ENCODE measurements at regions not wholly inside any gene's neighbourhood (a gene's known extent, or its start where the extent isn't known, plus 50 kb on each side); places are given as distances from the start of the nearest gene placed in this dataset.
"Not testable (repeated sequence)": the region's sequence is repeated elsewhere in the genome, so short reads cannot be mapped to it uniquely, and the experiment has no call there.

GRCh38 chr13:23044906-23045305 lies 135.9 kb upstream of the SGCG start:
- no peak for DNase-seq
- Mint-ChIP-seq H3K27ac (no peak overlapping the region), H3K4me1 (ENCODE audit: low read depth) (no peaks in the 10 kb centered on the region), H3K9me3 (no peaks in the 10 kb centered on the region), H3K36me3 (ENCODE audit: low read depth) (no peaks in the 10 kb centered on the region), H3K27me3 (peaks cover 5% of the 10 kb centered on the region), H3K4me3 (no peak overlapping the region)

DNA sequence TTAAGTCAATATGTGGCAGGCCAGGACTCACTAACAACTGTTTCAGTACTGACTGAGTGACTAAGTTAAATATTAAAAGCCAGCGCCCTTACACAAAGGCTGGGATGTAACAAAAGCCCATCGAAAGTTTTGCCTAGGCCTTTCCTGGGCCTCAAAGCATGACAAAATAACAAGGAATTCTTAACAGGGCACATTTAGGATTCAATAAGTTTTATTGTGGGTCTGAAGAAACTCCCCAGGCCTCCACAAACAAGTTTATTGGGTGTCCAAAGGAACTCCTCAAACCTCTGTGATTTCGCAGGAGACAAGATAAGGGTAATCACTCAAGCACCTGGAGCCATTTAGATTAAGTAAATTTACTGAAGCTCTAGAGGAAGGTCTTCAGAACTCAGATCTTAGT lies 130.7 kb upstream of the SGCG start:
- H3K4me3 Mint-ChIP-seq = no peak overlapping the region
- H3K27me3 Mint-ChIP-seq = peaks cover 5% of the 10 kb centered on the region
- H3K36me3 Mint-ChIP-seq (ENCODE audit: low read depth) = no peaks in the 10 kb centered on the region
- H3K27ac Mint-ChIP-seq = no peak overlapping the region
- H3K4me1 Mint-ChIP-seq (ENCODE audit: low read depth) = no peaks in the 10 kb centered on the region
- DNase-seq = no peak
- no peaks in the 10 kb centered on the region for H3K9me3 Mint-ChIP-seq

DNA sequence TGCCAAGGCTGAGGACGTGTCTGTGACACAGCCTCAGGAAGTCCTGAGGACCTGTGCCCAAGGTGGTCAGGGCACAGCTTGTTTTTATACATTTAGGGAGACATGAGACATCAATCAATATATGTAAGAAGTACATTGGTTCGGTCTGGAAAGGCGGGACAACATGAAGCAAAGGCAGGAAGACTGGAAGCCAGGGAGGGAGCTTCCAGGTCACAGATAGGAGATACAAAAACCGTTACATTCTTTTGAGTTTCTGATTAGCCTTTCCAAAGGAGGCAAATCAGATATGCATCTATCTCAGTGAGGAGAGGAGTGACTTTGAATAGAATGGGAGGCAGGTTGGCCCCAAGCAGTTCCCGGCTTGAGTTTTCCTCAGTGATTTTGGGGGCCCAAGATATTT lies 127.1 kb upstream of the SGCG start:
- not testable (repeated sequence) for H3K9me3 Mint-ChIP-seq; H3K4me3 Mint-ChIP-seq; H3K27me3 Mint-ChIP-seq; H3K4me1 Mint-ChIP-seq (ENCODE audit: low read depth); H3K36me3 Mint-ChIP-seq (ENCODE audit: low read depth); H3K27ac Mint-ChIP-seq; DNase-seq

DNA sequence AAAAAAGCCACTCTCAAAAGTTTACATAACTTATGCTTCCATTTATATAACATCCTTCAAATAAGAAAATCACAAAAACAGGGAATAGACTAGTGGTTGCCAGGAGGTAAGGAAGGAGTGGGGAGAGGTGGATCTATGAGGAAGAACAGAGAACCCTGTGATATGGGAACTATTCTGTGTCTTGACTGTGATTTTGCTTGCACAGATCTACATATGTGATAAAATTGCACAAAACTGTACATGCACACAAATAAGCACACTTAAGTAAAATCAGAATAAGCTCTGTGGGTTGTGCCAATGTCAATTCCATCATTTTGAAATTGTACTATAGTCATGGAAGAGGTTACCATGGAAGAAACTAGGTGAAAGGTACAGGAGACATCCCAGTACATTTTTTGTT lies 121.6 kb upstream of the SGCG start:
- no peaks in the 10 kb centered on the region for H3K36me3 Mint-ChIP-seq (ENCODE audit: low read depth)
- H3K4me1 Mint-ChIP-seq (ENCODE audit: low read depth) = no peaks in the 10 kb centered on the region
- DNase-seq = no peak
- no peak overlapping the region for H3K4me3 Mint-ChIP-seq
- H3K9me3 Mint-ChIP-seq = no peaks in the 10 kb centered on the region
- no peaks in the 10 kb centered on the region for H3K27me3 Mint-ChIP-seq
- no peak overlapping the region for H3K27ac Mint-ChIP-seq

DNA sequence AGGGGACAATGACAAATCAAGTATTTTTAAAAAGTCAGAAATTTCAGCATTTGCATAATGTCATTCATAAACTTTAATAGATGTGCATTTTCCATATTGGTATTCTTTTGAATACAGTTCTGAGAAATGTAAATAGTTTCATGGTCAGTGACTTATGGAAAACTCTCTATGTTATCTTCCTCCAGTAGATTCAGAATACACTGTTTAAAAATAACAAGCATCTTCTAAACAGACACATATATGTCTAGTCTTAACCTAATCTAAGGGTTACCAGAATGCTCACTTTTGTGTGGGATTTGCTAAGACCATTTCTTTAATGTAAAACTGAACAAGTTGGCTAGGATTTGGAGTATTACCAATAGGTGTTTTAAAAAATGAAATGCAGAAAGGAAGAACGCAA lies 119.8 kb upstream of the SGCG start:
- H3K9me3 Mint-ChIP-seq = no peaks in the 10 kb centered on the region
- H3K4me3 Mint-ChIP-seq = no peak overlapping the region
- H3K36me3 Mint-ChIP-seq (ENCODE audit: low read depth) = no peaks in the 10 kb centered on the region
- no peak for DNase-seq
- no peaks in the 10 kb centered on the region for H3K27me3 Mint-ChIP-seq
- no peaks in the 10 kb centered on the region for H3K4me1 Mint-ChIP-seq (ENCODE audit: low read depth)
- H3K27ac Mint-ChIP-seq = no peak overlapping the region

GRCh38 chr13:23067129-23067528 lies 113.7 kb upstream of the SGCG start:
- Mint-ChIP-seq H3K36me3 (ENCODE audit: low read depth) (no peaks in the 10 kb centered on the region), H3K27me3 (no peaks in the 10 kb centered on the region), H3K4me1 (ENCODE audit: low read depth) (no peaks in the 10 kb centered on the region), H3K27ac (no peak overlapping the region), H3K9me3 (peaks cover 4% of the 10 kb centered on the region), H3K4me3 (no peak overlapping the region)
- no peak for DNase-seq

- Mint-ChIP-seq H3K4me1 (ENCODE audit: low read depth) (no peaks in the 10 kb centered on the region), H3K27ac (no peak overlapping the region), H3K9me3 (peaks cover 4% of the 10 kb centered on the region), H3K36me3 (ENCODE audit: low read depth) (no peaks in the 10 kb centered on the region), H3K4me3 (no peak overlapping the region), H3K27me3 (no peaks in the 10 kb centered on the region)
- DNase-seq = no peak
Measured at GRCh38 chr13:23069566-23069965, 111.2 kb upstream of the SGCG start.

DNA sequence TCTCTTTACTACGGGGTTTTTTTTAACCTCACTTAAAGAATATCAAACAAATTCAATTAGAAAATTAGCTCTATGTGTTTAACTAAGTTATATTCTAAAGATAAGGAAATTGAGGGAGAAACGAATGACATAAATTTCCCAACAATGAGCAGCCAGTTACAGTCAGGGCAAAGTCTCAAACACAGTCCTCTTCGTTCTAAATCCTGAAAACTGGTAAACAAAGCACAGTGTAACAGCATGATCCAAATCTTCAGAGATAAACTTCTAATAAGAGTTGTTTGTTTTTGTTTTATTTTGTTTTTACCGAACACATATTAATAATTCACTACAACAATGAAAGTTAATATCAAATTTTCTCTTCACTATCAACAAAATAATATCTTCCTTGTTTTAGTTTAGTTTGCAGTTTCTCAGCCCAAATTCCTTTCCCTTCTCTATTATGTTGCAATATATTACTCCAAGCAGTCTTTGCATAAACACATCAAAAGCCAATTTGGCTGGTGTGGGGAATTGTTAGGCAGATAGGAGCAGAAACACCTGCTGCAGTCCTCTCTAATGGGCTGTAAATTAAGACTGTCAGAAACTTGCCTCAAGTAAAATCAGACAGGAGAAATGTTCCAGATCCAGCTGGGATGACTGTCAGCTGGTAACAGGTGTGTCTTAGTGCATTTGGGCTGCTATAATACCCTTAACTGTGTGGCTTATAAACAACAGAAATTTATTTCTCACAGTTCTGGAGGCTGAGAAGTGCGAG lies 106.5 kb upstream of the SGCG start:
- H3K27ac Mint-ChIP-seq = no peak overlapping the region
- DNase-seq = no peak
- H3K4me1 Mint-ChIP-seq (ENCODE audit: low read depth) = no peaks in the 10 kb centered on the region
- H3K27me3 Mint-ChIP-seq = no peaks in the 10 kb centered on the region
- H3K36me3 Mint-ChIP-seq (ENCODE audit: low read depth) = no peaks in the 10 kb centered on the region
- H3K9me3 Mint-ChIP-seq = peaks cover 4% of the 10 kb centered on the region
- H3K4me3 Mint-ChIP-seq = no peak overlapping the region

DNA sequence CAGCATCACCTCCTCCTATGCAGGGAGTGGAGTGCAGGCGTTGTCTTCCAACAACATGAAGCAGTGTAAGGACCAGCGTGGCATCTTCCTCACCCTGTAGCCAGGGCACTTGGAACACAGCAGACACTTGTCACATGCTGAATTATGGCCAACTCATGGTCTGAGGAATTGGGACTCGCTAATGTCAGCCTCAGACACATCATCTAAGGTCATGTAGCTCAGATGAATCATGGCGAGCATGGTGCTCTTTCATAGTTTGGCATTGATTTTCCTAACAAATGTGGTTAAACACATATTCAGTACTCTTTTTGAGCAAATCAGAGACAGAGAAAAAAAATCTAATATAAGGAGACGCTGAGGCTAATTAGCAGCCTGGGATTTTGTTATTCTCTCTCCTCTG lies 99.6 kb upstream of the SGCG start:
- Mint-ChIP-seq H3K27ac (no peak overlapping the region), H3K9me3 (no peaks in the 10 kb centered on the region), H3K4me3 (no peak overlapping the region), H3K36me3 (ENCODE audit: low read depth) (no peaks in the 10 kb centered on the region), H3K4me1 (ENCODE audit: low read depth) (no peaks in the 10 kb centered on the region), H3K27me3 (peaks cover 3% of the 10 kb centered on the region)
- DNase-seq = no peak

GRCh38 chr13:23081901-23082300 lies 98.9 kb upstream of the SGCG start:
- H3K4me1 Mint-ChIP-seq (ENCODE audit: low read depth) = no peaks in the 10 kb centered on the region
- H3K36me3 Mint-ChIP-seq (ENCODE audit: low read depth) = no peaks in the 10 kb centered on the region
- H3K27me3 Mint-ChIP-seq = peaks cover 8% of the 10 kb centered on the region
- DNase-seq = no peak
- no peaks in the 10 kb centered on the region for H3K9me3 Mint-ChIP-seq
- H3K27ac Mint-ChIP-seq = no peak overlapping the region
- no peak overlapping the region for H3K4me3 Mint-ChIP-seq

- H3K9me3 Mint-ChIP-seq = no peaks in the 10 kb centered on the region
- H3K27ac Mint-ChIP-seq = no peak overlapping the region
- no peaks in the 10 kb centered on the region for H3K4me1 Mint-ChIP-seq (ENCODE audit: low read depth)
- DNase-seq = no peak
- H3K27me3 Mint-ChIP-seq = peaks cover 13% of the 10 kb centered on the region
- H3K36me3 Mint-ChIP-seq (ENCODE audit: low read depth) = no peaks in the 10 kb centered on the region
- no peak overlapping the region for H3K4me3 Mint-ChIP-seq
Measured at GRCh38 chr13:23086968-23087623, 93.7 kb upstream of the SGCG start.

- Mint-ChIP-seq H3K27ac (no peak overlapping the region), H3K27me3 (peaks cover 13% of the 10 kb centered on the region), H3K36me3 (ENCODE audit: low read depth) (no peaks in the 10 kb centered on the region), H3K9me3 (no peaks in the 10 kb centered on the region), H3K4me3 (no peak overlapping the region), H3K4me1 (ENCODE audit: low read depth) (no peaks in the 10 kb centered on the region)
- no peak for DNase-seq
Measured at GRCh38 chr13:23087880-23088279, 92.9 kb upstream of the SGCG start.

DNA sequence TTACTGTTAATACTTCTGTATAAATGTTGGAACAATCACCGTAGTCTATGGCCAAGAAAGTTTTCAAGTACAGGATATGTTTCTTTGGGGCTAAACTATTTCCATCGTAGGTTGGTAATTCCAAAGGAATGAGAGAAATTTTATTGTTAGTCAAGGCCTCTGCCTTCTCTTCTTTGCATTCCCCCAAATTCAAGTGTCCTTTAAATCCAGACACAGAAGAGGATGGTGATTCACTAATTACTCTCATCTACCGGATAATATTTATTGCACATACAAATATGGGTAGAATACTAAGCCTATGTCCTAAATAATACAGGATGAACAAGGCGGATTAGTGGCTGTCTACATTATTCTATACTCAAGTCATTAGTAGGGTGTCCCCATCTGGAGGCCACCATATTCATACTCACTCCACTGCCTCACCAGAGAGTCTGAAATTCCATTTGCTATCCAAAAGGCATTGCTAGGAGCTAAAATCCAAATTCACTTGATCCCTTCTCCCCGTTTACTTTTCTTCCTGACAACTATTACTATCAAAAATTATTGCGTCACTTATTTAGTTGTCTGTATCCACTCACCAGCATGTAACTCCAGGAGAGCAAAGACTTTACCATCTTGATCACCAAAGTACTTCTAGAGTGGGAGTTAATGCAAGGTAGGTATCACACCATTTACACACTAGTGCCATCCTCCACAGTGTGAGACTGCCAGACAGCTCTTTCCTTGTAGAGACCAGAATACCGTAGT lies 82.4 kb upstream of the SGCG start:
- Mint-ChIP-seq H3K4me1 (ENCODE audit: low read depth) (no peaks in the 10 kb centered on the region), H3K4me3 (no peak overlapping the region), H3K27ac (no peak overlapping the region), H3K27me3 (peaks cover 6% of the 10 kb centered on the region), H3K36me3 (ENCODE audit: low read depth) (no peaks in the 10 kb centered on the region), H3K9me3 (no peaks in the 10 kb centered on the region)
- no peak for DNase-seq

DNA sequence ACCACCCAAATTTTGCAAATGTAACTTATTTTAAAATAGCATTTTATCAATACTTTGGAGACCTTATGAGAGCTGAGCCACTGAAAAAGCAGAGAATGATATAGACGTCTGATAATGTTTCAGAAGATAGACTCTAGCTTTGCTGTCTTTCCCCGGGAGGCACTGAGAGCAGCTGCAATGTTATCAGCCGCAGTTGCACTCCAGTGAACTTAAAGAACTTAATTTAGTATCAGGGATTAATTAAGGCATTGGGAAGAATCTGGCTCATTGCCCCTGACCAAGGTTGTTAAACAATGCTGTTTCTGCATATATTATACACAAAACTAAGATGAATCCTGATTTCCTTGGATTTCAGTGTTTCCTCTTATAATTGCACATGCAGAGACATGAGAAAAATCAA lies 75.7 kb upstream of the SGCG start:
- Mint-ChIP-seq H3K27me3 (peaks cover 4% of the 10 kb centered on the region), H3K36me3 (ENCODE audit: low read depth) (no peaks in the 10 kb centered on the region), H3K27ac (no peak overlapping the region), H3K4me3 (no peak overlapping the region), H3K4me1 (ENCODE audit: low read depth) (no peaks in the 10 kb centered on the region), H3K9me3 (no peaks in the 10 kb centered on the region)
- DNase-seq = no peak

DNA sequence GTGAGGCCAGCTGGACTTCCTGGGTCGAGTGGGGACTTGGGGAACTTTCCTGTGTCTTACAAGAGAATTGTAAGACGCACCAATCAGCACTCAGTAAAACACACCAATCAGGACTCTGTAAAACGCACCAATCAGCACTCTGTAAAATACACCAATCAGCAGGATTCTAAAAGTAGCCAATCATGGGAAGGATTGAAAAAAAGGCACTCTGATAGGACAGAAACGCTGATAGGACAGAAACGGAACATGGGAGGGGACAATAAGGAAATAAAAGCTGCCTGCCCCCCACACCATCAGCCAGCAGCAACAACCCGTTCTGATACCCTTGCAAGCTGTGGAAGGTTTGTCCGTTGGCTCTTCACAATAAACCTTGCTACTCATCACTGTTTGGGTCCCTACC lies 73.1 kb upstream of the SGCG start:
- Mint-ChIP-seq H3K4me1 (ENCODE audit: low read depth) (no peaks in the 10 kb centered on the region), H3K9me3 (no peaks in the 10 kb centered on the region), H3K4me3 (no peak overlapping the region), H3K36me3 (ENCODE audit: low read depth) (no peaks in the 10 kb centered on the region), H3K27me3 (peaks cover 4% of the 10 kb centered on the region), H3K27ac (no peak overlapping the region)
- DNase-seq = no peak
